HL-60 (cell line): ENCODE measurements at regions not wholly inside any gene's neighbourhood (a gene's known extent, or its start where the extent isn't known, plus 50 kb on each side); places are given as distances from the start of the nearest gene placed in this dataset.

Experiments
- CTCF ChIP-seq: IDR thresholded peaks from one replicate; pipeline ENCODE4 v1.5.1; 2011; ENCODE audit warnings: low read length, control low read depth, inconsistent platforms; ENCODE audit not compliant: insufficient read depth
- GABPA ChIP-seq: IDR thresholded peaks from 2 replicates; pipeline ENCODE4 v1.6.1; 2012; ENCODE audit warnings: low read depth
- POLR2AphosphoS5 ChIP-seq: IDR thresholded peaks from 2 replicates; pipeline ENCODE4 v1.6.1; 2012; ENCODE audit warnings: low read depth
- TF ChIP-seq, protein P1 (sequence below): IDR thresholded peaks from 2 replicates; pipeline ENCODE4 v1.6.1; 2012; ENCODE audit warnings: low read depth; ENCODE audit not compliant: insufficient replicate concordance

- TF ChIP-seq CTCF: no peak
- no peak for TF ChIP-seq POLR2AphosphoS5
- TF ChIP-seq GABPA: no peak
- TF ChIP-seq, protein P1, sequence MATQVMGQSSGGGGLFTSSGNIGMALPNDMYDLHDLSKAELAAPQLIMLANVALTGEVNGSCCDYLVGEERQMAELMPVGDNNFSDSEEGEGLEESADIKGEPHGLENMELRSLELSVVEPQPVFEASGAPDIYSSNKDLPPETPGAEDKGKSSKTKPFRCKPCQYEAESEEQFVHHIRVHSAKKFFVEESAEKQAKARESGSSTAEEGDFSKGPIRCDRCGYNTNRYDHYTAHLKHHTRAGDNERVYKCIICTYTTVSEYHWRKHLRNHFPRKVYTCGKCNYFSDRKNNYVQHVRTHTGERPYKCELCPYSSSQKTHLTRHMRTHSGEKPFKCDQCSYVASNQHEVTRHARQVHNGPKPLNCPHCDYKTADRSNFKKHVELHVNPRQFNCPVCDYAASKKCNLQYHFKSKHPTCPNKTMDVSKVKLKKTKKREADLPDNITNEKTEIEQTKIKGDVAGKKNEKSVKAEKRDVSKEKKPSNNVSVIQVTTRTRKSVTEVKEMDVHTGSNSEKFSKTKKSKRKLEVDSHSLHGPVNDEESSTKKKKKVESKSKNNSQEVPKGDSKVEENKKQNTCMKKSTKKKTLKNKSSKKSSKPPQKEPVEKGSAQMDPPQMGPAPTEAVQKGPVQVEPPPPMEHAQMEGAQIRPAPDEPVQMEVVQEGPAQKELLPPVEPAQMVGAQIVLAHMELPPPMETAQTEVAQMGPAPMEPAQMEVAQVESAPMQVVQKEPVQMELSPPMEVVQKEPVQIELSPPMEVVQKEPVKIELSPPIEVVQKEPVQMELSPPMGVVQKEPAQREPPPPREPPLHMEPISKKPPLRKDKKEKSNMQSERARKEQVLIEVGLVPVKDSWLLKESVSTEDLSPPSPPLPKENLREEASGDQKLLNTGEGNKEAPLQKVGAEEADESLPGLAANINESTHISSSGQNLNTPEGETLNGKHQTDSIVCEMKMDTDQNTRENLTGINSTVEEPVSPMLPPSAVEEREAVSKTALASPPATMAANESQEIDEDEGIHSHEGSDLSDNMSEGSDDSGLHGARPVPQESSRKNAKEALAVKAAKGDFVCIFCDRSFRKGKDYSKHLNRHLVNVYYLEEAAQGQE: no peak
Observed at GRCh38 chr4:60452266-60452665, 747.9 kb upstream of the ADGRL3 start.
